Kidney glomerular epithelial cell (primary cell): ENCODE measurements at regions not wholly inside any gene's neighbourhood (a gene's known extent, or its start where the extent isn't known, plus 50 kb on each side); places are given as distances from the start of the nearest gene placed in this dataset.

Experiments
- DNase-seq: peaks from one replicate; lab custom pipeline; 2025; lab: John Stamatoyannopoulos, UW

DNA sequence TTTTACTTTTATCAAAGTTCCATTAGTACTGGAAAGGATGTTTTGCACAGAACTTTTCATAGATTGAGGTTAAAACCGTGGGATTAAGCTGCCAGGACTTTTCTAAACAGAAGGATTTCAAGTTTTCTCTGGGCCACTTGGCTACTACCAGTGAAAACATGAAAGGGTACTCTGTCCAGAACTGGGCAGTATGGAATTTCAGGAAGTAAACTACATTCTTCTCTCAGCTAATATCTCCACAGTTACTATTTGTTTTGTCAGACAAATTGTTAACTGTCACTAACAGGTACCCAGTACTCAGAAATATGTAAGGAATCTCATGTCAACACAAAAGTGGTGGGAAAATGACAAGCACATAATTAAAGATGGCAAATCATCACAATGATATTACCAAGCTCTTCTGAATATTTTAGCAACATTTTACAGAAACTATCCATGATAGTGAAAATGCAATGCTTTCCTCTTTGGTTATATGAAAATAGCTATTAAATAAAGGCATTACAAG, 454.4 kb downstream of the C4orf33 start:
- DNase-seq, result peak; percentile 20

DNA sequence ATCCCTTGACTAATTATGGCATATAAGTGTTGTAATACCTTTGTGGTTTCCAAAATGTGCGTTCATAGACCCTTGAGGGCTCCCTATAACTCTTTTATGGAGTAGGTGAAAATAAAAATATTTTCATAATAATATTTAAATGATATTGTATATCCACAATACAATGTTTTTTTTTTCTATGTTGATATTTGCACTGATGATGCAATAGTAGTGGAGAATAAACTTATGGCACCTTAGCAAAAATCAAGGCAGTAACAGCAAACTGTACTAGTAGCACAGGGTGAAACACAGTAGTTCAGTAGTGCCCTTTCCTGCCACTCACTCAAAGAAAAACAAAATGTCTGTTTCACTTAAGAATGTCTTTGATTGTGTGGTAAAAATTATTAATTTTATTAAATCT, 465.3 kb downstream of the C4orf33 start:
- DNase-seq, result no peak

DNA sequence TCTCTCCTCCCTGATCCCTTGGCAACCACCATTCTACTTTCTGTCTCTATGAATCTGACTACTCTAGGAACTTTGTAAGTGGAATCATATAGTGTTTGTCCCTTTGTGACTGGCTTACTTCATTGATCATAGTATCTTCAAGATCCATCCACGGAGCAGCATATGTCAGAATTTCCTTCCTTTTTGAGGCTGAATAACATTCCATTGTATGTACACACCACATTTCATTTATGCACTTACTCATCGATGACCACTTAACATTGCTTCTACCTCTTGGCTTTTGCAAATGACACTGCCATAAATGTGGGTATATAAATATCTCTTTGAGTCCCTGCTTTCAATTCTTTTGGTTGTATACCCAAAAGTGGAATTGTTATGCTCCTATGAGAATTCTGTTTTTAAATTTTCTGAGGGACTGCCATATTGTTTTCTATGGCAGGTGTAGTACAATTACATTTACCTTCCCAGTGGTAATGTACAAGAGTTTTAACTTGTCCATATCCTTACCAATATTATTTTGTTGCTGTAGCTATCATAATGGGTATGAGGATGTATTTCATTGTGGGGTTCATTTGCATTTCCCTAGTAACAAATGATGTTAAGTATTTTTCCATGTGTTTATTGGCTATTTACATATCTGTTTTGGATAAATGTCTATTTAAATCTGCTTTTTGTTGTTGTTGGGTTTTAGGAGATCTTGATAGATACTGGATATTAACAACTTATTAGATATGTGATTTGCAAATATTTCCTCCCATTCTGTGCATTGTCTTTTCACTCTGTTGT, 466.1 kb downstream of the C4orf33 start:
- DNase-seq, result no peak

DNA sequence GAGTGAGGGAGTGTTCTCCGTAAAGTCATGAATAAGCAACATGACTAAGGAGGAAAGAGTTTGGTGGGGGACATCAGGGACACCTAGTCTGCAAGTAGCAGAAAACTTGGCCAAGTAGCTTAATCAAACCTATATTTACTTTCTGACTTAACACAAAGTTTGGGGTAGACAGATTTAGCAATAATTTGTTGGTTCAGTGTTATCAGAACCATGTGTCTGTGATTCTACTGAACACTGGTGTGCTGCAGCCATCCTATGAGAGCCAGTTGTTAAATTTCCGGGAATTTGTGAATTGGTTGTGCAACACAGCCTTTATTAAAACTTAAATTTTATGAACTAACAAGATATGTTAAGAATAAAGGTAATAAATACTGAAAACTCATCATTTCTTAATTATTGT, 469.3 kb downstream of the C4orf33 start:
- no peak for DNase-seq

DNA sequence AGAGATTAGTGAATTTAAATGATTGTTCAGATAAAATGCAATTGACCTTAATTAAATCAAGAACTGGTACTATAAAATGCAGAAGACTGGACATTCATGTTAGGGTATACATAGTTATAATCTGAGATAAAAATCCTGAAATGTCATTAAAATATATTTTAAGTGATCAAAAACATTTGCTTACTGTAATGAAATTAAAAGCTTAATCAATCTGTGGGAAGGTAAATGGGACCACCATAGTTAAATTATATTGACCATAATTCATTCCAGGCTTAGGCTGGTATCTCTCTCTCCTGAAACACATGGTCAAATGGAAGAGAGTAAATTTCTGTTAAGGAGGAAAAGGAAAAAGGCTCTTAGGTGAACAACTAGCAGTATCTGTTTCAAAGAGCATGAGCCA, 474.4 kb downstream of the C4orf33 start:
- DNase-seq, result no peak

DNA sequence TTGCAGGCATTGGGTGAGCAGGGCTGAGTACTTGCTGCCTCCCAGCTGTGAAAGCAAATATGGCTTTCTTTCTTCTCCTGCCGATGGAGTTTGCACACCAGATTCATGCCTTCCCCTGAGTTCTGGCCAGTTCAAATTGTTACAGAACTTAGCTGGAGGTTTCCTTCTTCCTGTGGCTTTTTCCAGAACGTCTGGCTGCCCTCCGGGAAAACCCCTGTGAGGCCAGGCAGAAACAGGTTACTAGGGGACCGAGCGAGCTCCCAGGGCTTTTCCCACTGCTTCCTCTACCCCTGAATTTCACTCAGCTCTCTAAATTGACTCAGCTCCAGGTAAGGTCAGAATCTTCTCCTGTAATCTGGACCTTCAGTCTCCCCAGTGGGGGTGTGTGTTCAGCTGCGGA, 482.4 kb downstream of the C4orf33 start:
- DNase-seq, result no peak

DNA sequence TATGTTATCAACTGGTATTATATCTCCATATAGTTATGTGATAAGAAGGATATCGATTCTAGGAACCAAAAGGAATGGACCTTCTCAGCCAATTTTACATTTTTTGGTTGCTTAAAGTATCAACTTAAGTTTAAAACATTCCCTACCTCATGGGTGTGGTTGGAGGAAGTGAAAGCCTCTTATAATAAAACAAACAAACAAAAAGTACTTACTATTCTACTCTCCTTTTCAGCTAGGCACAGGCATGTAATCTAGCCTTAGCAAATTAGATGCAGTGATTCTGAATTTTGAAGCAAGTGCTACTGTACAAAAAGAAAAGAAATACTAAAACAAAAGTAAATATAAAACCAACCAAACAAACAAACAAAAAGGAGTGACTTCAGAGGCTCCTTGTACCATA, 485.4 kb downstream of the C4orf33 start:
- DNase-seq, result no peak

DNA sequence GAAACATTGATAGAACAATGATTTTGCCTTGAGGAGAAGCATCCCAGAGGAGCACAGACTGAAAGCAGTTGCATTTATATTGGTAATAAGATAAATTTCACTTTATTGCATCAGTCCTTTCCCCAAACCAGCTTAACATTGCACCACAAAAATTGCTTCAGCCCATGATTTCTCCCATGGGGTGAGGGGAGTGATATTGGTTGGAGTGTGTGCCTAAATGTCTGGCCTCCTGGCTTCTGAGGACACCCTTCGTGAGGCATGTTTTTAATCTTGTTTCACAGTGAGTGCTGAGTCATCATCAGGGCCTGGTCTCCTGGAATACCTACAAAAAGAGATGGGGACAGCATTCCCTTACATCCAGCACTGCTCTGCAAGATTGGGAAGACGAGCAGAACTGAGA, 487.9 kb downstream of the C4orf33 start:
- DNase-seq, result no peak

DNA sequence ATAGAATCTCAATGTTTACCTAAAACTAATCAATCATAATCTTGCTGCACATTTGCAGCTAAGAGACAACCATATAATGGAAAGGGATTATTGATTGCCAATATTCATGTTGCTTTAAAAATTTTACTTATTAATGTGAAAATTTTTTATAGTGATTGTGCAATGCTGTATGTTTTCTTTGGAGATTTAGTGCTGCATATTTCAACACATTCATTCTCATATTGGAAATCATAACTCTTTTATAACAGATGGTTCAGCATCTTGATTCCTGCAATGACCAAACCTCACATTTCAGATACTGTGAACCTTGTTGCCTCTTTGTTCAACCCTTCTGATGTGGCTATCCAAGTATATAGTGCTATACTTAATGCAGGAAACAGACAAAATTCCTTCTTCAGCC, 502.6 kb downstream of the C4orf33 start:
- DNase-seq, result no peak

DNA sequence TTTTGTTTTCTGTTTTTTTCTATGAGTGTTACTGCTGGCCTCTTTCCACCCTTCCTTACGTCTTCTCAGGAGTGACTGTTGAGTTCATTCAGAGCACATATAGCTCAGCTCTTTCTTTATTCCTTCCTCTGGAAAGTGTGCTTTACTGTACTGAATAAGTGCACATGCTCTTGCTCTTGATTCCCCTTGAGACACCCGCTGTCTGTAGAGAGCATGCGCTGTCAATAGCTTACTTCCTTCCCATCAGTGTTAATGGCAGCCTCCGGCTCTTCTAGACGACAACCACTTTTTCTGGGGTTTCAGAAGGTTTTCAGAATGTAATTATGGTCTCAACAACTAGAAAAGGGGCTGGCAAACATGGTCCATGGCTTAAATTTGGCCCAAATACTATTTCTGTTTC, 504.9 kb downstream of the C4orf33 start:
- no peak for DNase-seq

DNA sequence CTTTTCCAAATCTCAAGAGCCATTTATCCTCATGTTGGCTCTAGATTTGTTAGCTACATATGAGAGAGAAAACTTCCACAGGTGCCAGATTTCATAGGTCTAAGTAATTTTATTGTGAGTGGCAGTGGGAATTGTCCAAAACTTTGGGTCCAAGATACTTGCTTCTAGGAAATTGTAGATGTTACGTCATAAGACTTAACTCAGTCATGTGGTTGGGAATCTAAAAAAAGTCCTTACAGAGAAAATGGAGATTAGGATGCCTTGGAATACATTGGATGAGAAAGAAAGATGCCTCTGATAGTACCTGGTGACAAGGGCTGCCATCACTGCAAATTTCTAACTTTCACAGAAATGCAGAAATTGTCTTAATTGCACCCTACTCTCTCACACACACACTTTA, 506.5 kb downstream of the C4orf33 start:
- no peak for DNase-seq

DNA sequence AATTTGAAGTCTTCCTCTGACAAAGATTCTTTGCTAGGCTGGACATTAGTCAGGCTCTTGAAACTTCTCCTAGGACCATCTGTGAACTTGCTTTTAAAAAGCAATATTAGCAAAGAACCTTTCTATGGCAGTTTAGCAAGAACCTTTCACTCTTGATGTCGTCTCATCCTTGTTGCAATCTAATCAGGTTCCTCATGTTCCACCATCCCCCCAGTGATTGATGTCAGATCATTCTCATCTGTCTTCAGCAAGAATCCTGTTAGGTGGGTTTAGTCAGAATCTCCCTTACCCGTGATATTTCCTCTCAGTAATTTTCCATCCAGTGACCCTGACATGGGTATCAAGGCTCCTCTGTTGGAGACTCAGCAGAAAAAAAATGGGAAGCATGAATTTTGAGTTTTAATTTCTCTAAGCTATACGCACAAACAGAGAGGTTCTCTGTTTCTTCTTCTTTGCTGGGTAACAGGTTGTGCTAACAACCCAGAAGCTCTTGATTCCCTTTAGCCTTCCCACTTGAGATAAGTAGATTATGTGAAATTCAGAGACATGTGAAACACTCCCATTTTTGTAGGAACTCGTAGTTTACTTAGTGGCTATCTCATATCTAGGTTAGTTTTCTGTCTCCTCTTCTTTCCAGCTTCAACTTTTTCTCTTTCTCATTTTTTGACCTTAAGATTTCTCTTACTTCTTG, 507.4 kb downstream of the C4orf33 start:
- DNase-seq, result no peak

DNA sequence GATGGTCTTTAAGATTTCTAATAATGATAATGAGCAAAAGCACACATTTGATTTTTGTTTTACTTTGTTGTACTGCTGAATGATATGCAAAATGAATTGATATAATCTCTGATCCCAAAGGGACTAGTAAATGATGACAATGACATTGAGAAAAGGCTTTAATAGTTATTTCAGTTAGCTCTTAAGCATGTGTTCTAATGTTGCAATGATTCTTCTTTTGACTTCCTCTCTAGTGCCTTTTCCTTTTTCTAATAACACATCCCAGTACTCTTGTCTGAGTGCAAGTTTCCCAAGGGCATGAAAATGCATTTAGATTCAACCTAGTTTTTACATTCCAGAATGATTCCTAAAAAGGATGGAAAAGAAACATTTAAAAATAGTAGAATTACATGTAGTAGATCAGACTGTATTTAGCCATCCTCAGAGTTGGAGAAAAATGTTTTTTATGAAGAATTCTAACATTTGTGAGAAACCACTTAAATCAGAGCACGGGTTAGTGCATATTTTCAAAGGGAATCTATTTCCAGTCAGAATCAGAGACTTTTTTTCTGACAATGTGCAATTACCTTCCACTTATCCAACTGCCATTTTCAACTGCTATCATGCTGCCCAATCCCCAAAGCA, 508.8 kb downstream of the C4orf33 start:
- DNase-seq, result no peak

DNA sequence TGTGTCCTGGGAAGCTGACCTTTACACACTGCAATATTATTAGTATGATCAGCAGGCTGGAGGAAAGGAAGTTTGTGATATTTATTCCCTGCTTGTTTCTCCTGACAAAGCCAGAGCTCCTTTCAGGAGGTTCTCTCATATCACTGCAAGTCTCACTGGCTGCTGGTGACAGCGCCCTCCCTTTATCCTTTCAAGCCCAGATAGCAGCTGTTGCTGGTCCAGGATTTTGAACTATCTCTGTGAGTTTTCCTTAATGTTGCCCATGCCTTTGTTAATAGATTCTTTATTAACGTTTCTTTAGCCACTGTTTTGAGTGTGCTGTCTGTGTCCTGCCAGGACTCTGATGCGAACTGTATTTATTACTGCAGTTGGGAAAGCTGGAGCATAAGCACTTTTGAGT, 518.7 kb downstream of the C4orf33 start:
- DNase-seq, result no peak

DNA sequence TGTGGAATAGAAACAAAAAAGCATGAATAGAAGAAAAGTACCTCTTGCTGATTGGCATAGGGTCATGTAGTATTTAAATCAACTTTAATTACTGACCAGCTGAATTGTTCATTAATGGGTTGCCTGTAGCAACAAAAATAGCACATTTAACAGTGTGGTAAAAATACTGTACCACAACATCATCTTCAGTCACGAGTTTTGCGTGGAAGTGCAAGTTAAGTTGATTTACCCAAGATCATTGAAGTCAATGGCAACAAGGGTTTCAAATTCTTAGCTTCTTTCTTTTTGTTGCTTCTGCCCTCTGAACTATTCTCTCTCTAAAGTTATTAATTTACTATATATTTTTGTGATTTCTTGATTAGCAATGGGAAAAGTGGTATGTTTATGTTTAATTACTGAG, 526.6 kb downstream of the C4orf33 start:
- no peak for DNase-seq

DNA sequence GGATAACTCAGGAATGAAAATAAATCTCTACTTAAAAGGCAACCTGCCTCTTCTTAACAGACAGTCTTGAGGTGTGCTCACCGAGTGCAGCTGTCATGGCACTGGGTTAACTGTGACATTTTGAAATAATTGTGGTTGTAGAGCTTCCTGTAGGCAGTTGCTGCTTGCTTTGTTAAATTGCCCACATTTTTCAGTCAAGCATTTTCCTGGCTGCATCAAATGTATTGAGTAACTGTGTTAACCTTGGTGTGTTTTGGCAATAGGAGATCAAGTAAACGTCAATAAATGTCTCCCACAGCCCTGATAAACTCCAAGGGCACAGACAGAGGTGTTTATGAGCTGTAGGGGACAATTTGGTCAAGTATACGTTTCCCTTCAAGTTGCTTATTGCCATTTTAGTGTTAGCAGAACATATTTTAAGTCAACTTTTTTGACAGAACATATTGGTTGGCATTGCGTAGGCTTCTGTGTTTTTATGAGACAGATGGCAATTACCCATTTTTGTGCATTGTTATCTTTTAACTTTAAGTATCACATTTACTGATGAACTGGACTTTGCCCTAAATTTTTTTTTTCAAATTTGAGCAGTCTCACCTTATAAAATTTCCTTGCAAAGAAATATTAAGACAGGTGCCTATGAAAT, 527.4 kb downstream of the C4orf33 start:
- no peak for DNase-seq

DNA sequence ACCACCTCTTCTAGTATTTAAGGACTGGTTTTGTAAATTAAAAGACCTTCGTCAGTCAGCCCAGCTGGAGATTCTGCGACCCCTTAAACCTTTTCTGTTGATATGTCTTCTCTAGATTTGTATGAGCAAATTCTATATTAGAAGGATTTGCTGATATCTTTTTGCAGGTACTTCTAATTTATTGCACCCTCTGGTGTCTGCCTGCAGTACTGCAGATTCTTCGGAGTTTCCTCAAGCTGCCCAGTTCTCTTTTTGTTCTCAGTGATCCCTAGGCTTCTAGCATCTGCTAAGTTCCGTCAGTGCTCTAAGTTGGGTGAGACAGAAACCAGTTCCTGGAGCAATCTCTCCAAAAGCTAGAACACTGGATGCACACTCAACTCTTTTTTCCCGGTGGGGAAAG, 545.2 kb downstream of the C4orf33 start:
- DNase-seq, result peak; percentile 28

DNA sequence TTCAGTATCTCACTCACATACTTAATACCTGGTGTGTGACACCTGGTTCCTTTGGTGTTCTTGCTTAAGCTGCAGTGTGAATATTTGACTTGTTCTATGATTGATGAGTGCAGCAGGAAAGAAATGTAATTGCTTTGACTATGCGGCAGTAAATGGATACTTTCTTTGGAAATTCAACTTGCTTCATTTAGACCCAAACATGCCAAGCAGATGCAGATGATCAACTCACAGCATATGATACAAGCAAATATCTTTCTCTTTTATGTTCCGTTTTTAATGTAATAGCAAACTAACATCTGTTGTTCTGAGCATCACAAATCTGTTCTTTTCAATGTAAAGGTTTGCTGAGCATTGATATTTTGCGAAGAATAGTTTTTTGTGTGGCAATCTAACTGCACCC, 549.5 kb downstream of the C4orf33 start:
- no peak for DNase-seq

DNA sequence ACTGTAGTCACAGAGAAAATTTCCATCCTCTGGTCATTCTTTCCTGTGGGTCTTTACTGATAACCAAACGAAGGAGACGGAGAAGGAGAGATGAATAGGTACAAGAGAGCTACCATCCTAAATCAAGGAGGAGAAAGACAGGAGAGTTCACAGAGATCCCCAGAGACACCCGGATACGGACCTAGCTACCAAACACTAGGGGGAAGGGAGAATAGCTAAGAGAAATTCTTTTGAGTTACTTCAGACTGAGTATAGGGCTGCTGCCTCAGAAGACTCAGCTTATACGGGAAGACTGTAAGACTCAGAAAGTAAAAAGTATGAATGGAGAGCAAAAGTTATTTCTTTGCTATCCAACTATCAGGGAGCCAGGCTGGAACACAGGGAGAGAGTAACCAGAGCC, 572.1 kb downstream of the C4orf33 start:
- no peak for DNase-seq

DNA sequence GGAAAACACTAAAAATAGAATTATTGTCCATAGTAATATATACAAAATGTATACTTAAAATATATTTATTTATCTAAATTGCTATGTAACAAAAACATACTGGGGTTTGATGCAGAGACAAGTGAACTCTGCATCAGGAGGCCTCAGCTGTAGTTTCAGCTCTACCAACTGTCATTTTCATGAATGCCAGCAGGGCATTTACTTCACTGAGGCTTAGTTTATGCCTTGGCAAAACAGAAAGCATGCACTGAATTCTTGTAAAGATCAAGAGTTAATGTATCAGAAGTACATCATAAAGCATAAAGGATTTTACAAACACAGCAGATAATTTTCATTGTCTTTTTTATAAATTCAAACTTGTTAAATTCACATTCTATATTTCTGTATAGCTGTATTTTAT, 577.0 kb downstream of the C4orf33 start:
- no peak for DNase-seq

DNA sequence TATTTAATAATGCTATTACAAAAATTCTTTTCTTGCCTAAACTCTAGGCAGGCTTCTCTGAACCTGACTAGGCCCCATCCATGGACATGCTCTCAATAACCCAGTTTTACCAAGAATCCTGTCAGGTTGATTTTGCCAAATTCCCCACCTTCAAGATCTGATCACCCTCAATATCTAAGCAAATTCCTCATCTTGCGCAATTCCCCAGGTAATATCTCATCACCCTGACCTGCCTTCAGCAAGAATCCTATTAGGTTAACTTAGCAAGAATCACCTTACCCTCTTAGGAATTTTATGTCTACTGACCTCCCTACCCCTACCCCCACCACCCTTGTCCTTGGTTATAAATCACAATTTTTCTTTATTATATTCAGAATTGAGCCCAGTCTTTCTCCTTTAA, 579.1 kb downstream of the C4orf33 start:
- no peak for DNase-seq

DNA sequence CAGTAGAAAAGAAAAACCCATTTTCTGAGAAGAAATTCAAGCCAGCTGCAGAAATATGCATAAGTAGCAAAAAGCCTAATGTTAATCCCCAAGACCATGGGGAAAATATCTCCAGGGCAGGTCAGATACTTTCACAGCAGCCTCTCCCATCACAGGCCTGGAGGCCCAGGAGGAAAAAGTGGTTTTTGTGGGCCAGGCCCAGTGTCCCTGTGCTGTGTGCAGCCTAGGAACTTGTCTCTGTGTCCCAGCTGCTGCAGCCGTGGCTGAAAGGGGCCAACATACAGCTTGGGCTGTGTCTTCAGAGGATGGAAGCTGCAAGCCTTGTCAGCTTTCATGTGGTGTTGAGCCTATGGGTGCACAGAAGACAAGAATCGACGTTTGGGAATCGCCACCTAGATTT, 581.0 kb downstream of the C4orf33 start:
- no peak for DNase-seq

DNA sequence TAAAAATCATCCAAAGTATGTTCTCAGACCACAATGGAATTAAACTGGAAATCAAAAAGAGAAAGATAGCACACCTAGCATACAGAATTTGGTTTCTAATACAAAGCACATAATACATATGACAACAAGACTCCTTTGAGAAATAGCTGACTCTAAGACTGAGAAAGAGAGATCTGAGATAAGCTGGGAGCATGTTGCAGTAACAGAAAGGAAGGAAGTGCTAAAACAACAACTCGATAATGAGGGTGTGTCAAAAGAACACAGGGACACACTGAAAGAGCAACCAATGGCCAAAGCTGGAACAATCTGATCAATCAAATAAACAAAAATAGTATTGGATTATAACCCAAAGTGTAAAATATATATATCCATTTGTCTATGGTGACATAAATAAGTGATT, 586.6 kb downstream of the C4orf33 start:
- DNase-seq, result no peak
